OCI-LY7 (cell line): ENCODE measurements at regions not wholly inside any gene's neighbourhood (a gene's known extent, or its start where the extent isn't known, plus 50 kb on each side); places are given as distances from the start of the nearest gene placed in this dataset.

Experiments used
- CTCF ChIP-seq: fragments of 200-600 bp; sonication (generic); conservative IDR thresholded peaks from 2 replicates; pipeline ENCODE4 v1.5.1; 2014; ENCODE audit warnings: mild to moderate bottlenecking, antibody characterized with exemption, low read length, moderate library complexity, mixed read lengths
- EZH2phosphoT487 ChIP-seq: fragments of 200-600 bp; sonication (generic); IDR thresholded peaks from 2 replicates; pipeline ENCODE4 v1.6.1; 2018; ENCODE audit warnings: low read depth, borderline replicate concordance, mild to moderate bottlenecking, mixed run types, antibody characterized with exemption, low read length, moderate library complexity, mixed read lengths

GRCh38 chr3:31010491-31010890 is 116.0 kb upstream of the GADL1 start:
- no peak for TF ChIP-seq CTCF
- no peak for TF ChIP-seq EZH2phosphoT487
